ENCODE measurements at regions not wholly inside any gene's neighbourhood (a gene's known extent, or its start where the extent isn't known, plus 50 kb on each side); places are given as distances from the start of the nearest gene placed in this dataset.
A peak's percentile ranks its signal among the peaks of the same experiment; 100 is the strongest.
"Not testable (repeated sequence)": the region's sequence is repeated elsewhere in the genome, so short reads cannot be mapped to it uniquely, and the experiment has no call there.

GRCh38 chr1:5611431-5611830 is 380.8 kb downstream of the NPHP4 start:
- intact Hi-C loops (cut with DNase I), result no loop called here
- no peaks in the 10 kb centered on the region for H3K4me1 ChIP-seq
- H3K27me3 ChIP-seq, result peaks cover 0 to 44% (median 31%) of the 10 kb centered on the region in 7 donors
- no peak overlapping the region for H3K27ac ChIP-seq
- H3K9me3 ChIP-seq, result peaks cover 0 to 27% (median 6%) of the 10 kb centered on the region in 11 donors
- no peaks in the 10 kb centered on the region for H3K36me3 ChIP-seq
- 67 to 73% methylated on average over 2 of the region's 2 CpGs for WGBS, 2 donors
- ATAC-seq (peak in 1 of 8 donors; percentile 35), DNase-seq (no peak)
- TF ChIP-seq CTCF (IDR thresholded peaks at IDR 0.05), result no peak
- no peak overlapping the region for H3K4me3 ChIP-seq

DNA sequence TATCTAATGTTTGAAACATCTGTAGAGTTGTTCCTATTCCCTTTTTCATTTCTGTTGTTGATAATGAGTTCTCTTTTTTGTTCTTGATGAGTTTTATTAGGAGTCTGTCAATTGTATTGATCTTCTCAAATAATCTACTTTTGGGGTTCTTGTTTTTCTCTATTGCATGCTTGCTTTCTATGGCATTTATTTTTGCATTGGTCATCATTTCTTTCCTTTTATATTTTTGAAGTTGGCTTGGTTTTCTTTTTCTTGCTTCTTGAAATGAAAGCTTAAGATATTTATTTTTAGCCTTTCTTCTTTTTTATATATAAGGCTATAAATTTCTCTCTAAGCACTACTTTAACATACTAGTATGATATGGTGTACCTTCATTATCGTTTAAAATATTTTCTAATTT is 381.8 kb downstream of the NPHP4 start:
- no peak for TF ChIP-seq CTCF (IDR thresholded peaks at IDR 0.05)
- 85 to 93% methylated on average over 1 of the region's 1 CpG for WGBS, 2 donors
- no peak overlapping the region for H3K4me3 ChIP-seq
- H3K9me3 ChIP-seq, result peaks cover 0 to 27% (median 6%) of the 10 kb centered on the region in 11 donors
- H3K27me3 ChIP-seq, result peaks cover 0 to 48% (median 21%) of the 10 kb centered on the region in 7 donors
- no peak for DNase-seq
- H3K36me3 ChIP-seq, result no peaks in the 10 kb centered on the region
- intact Hi-C loops (cut with DNase I), result no loop called here
- no peak overlapping the region for H3K27ac ChIP-seq
- no peaks in the 10 kb centered on the region for H3K4me1 ChIP-seq
- no peak for ATAC-seq

GRCh38 chr1:5603353-5604104 is 388.7 kb downstream of the NPHP4 start:
- no peaks in the 10 kb centered on the region for H3K36me3 ChIP-seq
- no peak overlapping the region for H3K27ac ChIP-seq
- peaks cover 0 to 2% (median 0%) of the 10 kb centered on the region in 9 donors for H3K4me1 ChIP-seq
- H3K27me3 ChIP-seq, result peaks cover 0 to 52% (median 19%) of the 10 kb centered on the region in 7 donors
- DNase-seq, result no peak
- H3K4me3 ChIP-seq, result no peak overlapping the region
- H3K9me3 ChIP-seq, result peaks cover 0 to 11% (median 0%) of the 10 kb centered on the region in 11 donors
- 74 to 80% methylated on average over 3 of the region's 3 CpGs for WGBS, 2 donors
- intact Hi-C loops (cut with DNase I), result no loop called here
- ATAC-seq, result no peak
- TF ChIP-seq CTCF (IDR thresholded peaks at IDR 0.05), result no peak

DNA sequence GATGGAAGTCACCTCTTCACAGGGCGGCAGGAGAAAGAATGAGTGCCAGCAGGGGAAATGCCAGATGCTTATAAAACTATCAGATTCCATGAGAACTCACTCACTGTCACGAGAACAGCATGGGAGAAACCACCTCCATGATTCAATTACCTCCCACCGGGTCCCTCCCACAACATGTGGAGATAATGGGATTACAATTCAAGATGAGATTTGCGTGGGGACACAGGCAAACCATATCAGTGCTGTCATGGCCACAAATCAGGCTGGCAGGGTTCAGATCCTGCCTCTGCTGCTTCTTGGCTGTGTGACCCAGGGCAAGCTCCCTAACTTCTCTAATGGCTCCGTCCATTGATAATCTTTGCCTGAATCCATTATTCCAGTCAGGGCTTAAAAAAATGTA is 389.5 kb downstream of the NPHP4 start:
- H3K4me1 ChIP-seq; DNase-seq; H3K36me3 ChIP-seq; H3K4me3 ChIP-seq; H3K9me3 ChIP-seq; ATAC-seq; H3K27ac ChIP-seq; intact Hi-C loops (cut with DNase I): not testable (repeated sequence)
- H3K27me3 ChIP-seq, result peaks cover 0 to 52% (median 19%) of the 10 kb centered on the region in 7 donors
- WGBS, 2 donors, result 38 to 44% methylated on average over 5 of the region's 5 CpGs

- ATAC-seq, result no peak
- no peak for TF ChIP-seq CTCF (IDR thresholded peaks at IDR 0.05)
- no peak overlapping the region for H3K27ac ChIP-seq
- peaks cover 0 to 6% (median 0%) of the 10 kb centered on the region in 9 donors for H3K4me1 ChIP-seq
- peaks cover 0 to 47% (median 15%) of the 10 kb centered on the region in 7 donors for H3K27me3 ChIP-seq
- DNase-seq, result no peak
- H3K4me3 ChIP-seq, result no peak overlapping the region
- intact Hi-C loops (cut with DNase I), result no loop called here
- 77 to 78% methylated on average over 21 of the region's 21 CpGs for WGBS, 2 donors
- H3K9me3 ChIP-seq, result no peaks in the 10 kb centered on the region
- H3K36me3 ChIP-seq, result no peaks in the 10 kb centered on the region
These were observed 390.7 kb downstream of the NPHP4 start for GRCh38 chr1:5601516-5601915.

Measured in heart right ventricle (tissue), 16 donors.